ENCODE measurements at regions not wholly inside any gene's neighbourhood (a gene's known extent, or its start where the extent isn't known, plus 50 kb on each side); places are given as distances from the start of the nearest gene placed in this dataset.
"Not testable (repeated sequence)": the region's sequence is repeated elsewhere in the genome, so short reads cannot be mapped to it uniquely, and the experiment has no call there.

DNA sequence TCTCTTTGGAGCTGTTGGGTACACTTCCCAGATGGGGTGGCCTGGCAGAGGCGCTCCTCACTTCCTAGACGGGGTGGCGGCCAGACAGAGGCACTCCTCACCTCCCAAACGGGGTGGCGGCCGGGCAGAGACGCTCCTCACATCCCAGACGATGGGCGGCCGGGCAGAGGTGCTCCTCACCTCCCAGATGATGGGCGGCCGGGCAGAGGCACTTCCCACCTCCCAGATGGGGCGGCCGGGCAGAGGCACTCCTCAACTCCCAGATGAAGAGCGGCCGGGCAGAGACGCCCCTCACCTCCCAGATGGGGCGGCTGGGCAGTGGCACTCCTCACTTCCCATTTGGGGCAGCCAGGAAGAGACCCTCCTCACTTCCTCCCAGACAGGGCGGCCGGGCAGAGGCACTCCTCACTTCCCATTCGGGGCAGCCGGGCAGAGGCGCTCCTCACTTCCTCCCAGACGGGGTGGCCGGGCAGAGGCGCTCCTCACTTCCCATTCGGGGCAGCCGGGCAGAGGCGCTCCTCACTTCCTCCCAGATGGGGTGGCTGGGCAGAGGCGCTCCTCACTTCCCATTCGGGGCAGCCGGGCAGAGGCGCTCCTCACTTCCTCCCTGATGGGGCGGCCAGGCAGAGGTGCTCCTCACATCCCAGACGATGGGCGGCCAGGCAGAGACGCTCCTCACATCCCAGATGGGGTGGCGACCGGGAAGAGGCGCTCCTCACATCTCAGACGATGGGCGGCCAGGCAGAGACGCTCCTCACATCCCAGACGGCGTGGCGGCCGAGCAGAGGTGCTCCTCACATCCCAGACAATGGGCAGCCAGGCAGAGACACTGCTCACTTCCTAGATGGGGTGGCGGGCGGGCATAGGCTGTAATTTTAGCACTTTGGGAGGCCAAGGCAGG lies 105.3 kb downstream of the ERMARD start:
- ATAC-seq, result not testable (repeated sequence)

DNA sequence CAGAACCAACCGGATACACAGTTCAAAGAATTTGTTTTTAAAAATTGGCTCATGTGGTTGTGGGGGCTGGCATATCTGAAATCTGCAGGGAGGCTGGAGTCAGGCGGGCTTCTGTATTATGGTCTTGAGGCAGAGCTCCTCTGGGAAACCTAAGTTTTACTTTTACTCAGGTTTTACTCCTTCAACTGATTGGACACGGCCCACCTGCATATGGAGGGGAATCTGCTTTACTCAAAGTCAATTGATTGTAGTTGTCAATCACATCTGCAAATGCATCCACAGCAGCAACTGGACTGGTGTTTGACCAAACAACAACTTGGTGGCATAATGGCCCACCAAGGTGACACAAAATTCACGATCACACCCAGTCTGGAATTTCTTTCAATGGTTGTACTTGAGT lies 103.4 kb downstream of the ERMARD start:
- no peak for ATAC-seq

DNA sequence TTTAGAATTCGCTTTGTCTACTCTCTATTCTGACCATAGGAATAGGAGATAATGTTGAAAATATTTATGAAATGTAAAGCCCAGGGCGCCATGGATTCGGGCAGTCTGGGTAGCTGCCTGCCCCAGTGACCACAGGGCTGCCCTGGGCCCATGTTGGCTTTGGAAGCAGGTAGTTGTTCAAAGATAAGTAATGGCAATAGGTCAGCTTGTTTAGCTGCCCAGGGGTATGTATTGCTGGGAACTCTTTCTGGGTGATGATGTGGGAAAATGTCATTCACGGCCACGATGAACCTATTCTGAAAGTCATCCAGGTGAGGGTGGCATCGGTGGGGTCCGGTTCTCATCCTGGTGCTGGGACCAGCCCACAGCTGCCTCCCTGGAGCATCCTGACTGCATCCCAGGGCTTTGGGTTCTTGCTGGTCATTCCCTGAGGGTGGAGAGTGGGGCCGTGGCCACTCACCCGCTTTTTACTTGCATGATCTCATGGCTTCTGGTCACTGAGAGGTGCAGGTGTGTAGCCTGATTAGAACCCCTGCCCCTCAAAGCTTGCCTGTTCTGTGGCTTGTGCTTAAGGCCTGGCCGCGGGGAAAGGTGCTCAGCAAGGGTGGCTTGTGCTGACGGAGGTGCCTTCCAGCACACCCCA lies 102.8 kb downstream of the ERMARD start:
- ATAC-seq, result no peak

DNA sequence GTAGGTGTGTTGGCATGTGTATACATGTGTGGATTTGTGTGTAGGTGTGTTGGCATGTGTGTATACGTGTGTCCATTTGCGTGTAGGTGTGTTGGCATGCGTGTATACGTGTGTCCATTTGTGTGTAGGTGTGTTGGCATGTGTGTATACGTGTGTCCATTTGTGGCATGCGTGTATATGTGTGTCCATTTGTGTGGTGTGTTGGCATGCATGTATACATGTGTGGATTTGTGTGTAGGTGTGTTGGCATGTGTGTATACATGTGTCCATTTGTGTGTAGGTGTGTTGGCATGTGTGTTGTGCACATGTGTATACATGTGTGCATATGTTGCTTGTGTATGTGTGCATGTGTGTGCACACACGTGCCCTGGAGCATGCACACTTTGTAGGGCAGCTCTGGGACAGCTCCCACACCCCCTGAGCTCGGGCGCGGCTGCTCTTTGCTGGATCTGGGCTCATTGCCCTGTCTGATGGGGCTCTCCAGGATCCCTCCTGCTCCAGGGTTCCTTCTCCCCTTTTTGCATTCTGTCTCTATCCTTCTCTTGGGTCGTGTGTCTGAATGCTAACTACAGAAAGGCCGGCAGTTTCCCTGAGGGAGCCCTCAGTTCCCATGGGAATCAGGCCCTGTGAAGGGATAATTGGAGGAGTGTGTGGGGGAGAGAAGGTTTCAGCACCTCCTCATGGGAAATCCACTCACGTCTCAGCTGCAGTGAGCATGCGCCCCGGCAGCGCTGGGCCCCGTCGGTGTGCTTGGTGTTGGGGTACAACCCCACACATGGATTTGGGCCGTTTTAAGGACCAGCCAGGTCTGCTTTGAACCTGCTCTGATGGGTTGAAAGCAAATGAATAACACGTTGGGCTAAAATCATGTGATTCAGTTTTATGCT lies 102.0 kb downstream of the ERMARD start:
- ATAC-seq, result no peak

DNA sequence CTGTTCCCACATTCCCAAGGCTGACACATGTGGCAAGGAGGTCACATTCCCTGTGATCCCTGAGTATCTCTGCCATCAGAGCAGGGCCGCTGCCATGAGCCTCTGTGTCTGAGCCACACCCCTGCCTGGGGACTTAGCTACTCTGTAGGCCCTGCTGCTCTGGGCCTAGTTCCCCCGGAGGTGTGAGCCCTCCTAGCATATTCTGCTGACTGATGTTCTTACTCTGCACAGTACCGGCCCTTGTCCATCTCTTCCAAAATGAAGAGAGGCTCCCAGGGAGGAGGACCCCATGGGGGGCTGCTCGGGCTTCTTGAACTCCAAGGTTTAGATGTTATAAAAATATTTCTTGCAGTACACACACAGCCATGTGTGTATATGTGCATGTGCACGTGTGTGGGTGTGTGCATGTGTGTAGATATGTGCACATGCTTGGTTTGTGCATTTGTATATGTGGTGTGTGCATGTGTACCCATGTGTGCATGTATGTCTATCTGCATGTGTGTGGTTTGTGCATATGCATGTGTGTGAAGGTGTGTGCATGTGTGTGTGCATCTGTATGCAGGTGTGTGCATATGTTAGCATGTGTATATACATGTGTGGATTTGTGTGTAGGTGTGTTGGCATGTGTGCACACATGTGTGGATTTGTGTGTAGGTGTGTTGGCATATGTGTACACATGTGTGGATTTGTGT lies 101.2 kb downstream of the ERMARD start:
- ATAC-seq, result peak; percentile 34

DNA sequence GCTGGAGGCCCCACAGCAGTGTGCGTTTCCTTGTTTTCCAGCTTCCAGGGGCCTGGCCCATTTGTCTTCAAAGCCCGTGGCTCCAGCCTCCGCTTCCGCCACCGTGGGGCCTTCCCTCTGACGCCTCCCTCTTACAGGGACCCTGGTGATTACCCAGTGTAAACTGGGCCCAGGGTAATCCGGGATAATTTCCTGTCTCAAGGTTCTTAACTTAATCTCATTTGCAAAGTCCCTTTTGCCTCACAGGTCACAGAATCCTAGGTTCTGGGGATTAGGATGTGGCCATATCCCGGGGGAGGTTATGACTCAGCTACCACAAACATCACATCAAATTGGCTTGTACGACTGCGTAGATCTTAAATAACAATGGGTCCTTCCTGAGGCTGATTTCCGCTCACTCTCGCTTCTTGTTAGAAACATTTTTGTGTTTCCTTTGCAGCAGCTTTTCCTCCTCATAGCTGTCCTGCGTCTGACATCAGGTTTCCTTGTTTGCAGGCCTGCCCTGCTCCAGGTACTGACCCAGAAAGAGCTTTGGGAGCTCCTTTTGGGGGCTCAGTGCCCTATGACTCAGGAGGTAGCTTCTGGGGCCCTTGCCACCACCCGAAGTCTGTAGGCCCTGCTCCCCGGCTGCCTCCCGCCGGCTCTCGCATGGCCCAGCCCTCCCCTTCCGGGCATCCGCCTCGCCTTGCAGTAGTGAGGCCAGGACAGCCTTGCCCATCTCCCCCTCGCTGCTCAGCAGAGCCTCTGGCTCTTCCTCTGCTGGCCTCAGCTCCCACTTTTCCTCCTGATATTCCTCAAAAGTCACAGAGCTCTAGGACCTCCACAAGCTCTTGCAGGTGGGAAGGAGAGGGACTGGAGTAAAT lies 100.5 kb downstream of the ERMARD start:
- peak; percentile 68 for ATAC-seq

DNA sequence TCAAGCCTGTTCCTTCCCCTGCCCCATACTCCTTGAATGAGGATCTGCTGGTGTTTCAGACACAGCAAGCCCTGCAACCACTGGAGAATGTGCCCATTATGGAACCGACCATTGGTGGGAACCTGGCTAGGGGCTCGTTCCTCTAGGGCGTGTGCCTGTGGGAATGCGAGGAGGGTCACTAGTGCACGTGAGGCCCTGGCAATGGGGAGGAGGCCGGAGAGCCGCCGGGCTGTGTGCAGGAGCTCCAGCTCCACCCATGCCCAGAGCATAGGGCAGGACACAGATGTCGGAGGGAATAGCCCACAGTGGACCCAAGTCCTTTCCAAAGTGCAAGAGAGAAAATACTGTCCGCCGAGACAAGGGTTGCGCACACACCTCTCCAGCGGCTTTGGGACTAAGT lies 99.3 kb downstream of the ERMARD start:
- no peak for ATAC-seq

DNA sequence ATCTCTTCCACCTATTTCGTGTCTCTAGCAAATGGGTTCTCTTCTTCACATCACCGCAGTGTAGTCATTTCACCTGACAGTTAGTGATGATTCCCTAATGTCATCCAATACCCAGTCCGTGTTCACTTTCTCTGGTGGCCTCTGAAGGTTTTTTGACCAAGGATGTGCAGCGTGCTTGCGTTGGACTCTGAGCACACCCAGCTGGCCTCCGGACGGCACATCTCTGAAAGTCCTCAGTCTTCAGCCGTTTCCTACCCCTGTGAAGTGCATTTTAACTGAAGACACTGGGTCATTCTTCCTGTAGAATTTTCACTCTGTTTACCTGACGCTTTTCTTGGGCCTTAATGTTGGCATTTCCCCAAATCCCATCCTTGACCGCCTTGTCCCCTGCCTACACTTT lies 98.7 kb downstream of the ERMARD start:
- no peak for ATAC-seq

DNA sequence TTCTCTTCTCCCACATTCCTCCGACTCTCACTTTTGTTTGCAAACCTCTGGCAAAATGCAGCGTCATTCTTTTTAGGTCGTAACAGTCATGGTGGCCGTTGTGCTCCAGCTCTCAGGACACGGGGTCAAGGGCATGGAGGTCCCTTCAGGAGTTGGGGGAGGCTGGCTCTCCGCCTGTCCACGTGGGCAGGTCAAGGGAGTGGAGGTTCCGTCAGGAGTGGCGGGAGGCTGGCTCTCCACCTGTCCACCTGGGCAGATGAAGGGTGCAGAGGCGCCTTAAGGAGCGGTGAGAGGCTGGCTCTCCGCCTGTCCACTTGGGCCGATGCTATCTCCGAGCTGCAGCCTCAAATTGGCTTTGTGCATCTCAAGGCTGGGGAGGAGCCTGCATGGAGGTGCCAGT lies 98.0 kb downstream of the ERMARD start:
- ATAC-seq, result no peak

DNA sequence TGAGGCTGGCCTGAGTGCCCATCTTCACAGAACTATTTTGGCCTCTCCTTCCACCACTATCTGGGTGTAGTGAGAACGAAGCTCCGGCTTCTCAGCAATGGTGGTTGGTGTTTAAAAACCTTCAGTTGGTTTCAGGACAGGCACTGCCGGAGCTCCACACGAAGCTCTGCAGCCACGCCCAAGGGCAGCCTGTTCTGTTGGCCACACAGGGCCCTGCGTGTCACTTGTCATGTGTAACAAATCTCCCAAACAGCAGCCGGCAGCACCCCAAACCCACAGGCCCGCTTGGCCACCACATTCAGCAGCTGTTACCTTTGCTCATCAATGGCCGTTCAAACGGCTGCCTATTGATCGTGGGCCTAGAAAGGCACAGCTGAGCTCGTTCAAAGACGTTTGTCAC lies 97.5 kb downstream of the ERMARD start:
- no peak for ATAC-seq

DNA sequence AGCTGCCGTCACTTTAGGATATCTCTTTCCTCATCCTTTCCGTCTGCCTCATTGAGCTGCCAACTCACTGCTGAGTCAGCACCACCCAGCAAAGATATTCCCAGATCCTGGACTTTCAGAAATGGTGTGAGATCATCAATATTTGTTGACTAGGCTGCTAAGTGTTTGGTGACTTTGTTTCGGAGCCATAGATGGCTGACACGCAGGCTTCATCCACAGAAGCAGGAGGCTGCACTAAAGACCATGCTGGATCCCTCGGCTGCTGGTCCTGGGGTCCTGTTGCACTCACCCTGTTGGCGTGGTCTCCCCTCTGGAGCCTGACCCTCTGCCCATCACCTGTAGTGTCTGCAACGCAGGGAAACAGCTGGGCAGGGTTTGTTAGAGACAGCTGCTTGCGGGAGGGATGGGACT lies 96.5 kb downstream of the ERMARD start:
- ATAC-seq, result no peak

DNA sequence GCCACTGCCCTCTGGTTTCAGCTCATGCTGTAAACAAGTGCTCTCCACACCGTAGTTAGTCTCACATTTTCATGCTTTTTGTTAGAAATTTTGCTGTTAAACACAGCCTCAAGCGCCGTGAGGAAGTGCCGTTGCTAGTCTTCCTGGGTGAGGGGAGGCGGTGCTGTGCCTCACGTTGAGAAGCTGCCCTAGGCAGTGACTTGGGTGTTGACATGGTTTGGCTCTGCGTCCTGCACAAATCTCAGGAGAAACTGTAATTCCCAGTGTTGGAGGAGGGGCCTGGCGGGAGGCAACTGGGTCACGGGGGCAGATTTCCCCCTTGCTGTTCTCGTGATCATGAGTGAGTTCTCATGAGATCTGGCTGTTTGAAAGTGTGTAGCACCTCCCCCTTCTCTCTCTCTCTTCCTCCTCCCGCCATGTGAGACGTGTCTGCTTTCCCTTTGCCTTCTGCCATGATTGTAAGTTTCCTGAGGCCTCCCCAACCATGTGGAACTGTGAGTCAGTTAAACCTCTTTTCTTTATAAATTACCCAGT lies 95.8 kb downstream of the ERMARD start:
- ATAC-seq, result no peak

DNA sequence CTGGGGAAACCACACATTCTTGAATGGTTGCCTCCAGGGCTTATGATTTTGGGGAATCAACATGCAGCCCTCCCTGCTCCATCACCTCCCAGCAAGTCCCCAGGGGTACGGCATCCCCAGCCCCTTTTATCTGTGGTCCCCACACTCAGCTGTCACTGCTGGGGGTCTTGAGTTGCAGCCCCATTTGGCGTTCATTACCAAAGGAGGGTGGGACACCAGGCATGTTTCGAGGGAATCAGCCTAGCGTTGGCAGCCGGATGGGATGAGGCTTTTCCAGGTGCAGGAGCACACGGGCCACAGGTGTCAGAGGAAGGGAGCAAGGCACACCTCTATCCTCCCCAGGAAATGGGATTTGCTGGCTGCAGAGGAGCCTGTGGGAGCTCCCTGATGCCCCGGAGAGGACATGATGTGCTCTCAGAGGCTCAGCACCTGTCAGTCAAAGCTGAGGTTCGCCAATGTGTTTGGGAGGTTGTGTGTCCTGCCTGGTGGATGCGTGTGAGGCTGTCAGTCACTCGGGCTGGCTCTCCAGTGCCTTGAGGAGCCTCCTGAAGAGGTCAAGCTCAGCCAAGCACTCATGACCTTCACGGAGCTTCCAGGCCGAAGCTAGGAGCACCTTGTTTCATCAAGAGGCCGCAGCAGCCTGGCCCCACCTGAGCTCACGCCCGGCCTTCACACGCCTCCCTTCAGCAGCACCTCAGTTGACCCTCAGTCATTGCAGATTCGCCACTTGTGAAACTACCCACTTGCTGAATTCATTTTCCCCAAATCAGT lies 95.0 kb downstream of the ERMARD start:
- ATAC-seq, result no peak

DNA sequence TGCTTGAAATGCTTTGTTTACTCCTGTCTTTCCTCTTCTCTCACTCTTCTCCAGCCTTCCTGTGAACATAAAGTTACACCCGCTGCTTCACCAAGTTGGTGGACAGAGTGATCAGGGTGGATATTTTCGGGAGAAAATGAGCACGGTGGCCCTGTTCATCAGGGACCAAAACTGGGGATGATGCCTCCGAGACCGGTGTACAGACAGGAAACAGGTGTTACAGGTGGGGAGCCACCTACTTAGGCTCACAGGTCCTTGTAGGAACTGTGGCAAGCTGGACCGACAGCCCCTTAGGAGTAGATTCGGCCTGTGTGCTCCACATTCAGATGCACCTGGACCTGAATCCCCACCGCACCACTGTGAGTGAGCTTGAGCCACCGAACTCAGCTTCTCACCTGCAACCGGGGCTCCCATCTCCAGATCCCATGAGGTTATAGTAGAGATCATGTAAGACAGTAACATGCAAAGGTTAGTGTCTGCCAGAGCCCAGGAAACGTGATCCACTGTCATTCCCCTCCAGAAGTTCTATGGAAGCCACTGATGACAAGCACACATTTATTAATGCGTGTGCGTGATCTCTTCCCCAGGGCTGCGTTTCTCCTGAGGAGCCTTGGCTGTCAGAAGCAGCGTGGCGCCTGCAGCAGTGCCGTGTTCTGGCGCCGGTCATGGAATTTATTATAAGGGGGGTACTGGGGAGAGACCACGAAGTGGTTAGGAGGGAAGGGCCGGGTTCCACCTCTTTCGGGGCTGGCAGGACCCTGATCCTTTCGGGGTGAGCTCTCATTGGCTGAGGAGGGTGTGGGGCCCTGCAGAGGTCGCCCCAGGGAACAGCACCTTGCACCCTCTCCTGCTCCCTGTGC lies 94.2 kb downstream of the ERMARD start:
- ATAC-seq, result no peak

DNA sequence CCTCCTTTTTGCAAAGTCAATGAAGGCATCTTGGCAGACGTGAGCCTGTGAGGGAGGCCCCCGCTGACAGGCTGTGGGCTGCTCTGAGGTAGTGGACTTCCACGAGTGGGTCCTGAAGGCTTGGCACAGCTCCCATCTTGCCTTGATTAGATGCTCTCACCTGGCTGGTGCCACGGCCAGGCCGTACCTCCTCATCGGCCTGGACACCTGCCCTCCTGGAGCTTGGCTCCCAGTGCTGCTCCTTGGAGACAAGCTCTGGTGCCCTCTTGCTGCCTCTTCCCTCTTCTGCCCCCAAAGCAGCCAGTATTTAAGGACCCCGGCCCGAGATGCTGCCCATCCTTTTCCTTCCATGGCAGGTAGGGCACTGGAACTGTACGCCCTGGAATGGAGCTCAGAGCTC lies 93.5 kb downstream of the ERMARD start:
- ATAC-seq, result no peak

DNA sequence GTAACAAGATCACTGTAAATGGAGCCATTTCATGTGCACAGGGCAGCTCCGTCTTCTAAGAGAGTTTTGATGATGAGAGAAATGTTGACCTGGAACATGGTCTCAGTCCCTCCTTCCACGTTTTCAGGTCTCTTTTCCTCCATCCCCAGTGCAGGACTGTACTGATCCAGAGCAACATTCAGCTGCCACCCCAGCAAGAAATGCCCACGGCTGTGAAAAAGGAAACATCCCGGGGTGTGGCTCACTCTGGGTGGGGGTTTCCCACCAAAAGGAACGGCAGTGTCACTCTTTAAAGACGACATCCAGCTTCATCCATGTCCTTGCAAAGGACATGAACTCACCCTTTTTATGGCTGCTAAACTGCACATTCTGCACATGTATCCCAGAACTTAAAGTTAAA lies 92.6 kb downstream of the ERMARD start:
- ATAC-seq, result no peak

DNA sequence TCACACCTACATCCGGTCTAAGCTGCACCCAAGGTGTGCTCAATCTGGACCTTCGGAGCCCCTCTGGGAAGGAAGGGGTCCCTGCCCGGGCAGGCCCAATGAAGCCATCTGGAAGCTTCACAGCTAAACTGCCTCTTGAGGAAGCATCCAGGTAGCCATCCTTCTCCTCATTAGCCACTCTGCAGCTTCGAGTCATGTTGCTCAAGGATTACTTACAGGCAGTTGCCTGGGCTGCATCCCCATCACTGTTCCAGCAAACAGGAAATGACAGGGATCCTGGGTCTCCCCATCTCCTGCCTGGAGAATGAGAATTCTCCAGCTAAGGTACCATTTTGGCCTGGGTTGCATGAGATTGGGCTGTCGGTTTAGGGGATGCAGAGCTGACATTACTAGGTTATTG lies 91.7 kb downstream of the ERMARD start:
- no peak for ATAC-seq

DNA sequence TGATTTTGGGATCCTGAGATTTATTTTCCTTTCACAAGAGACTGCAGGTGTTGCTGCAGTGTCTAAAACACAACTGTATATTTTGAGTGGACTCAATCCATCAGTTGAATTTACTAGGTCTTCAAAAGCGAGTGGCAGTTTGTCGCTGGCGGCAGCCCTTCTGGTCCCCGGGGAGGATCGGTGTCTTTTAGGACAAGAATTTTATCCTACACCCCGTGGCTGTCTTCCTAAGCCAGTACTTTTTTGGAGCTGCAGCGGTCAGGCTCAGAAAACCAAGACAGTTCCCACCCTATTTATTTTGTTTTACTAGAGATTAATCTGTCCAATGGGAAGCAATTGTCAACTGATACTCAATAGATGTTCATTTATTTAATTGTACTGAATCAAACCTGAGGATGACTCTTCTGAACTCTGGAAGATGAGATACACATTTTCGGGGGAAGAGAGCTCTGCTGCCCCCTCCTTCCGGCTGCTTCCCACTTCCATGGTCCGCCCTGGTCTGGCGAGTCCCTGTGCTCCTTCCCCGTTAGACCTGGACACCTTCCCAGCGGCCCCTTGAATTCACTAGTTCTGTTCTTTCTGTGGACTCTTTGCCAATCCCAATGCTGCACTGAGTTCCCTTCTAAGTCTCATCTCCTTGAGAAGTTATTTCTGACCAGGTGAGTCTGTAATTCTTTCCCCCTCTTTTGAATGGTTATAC lies 90.6 kb downstream of the ERMARD start:
- no peak for ATAC-seq

DNA sequence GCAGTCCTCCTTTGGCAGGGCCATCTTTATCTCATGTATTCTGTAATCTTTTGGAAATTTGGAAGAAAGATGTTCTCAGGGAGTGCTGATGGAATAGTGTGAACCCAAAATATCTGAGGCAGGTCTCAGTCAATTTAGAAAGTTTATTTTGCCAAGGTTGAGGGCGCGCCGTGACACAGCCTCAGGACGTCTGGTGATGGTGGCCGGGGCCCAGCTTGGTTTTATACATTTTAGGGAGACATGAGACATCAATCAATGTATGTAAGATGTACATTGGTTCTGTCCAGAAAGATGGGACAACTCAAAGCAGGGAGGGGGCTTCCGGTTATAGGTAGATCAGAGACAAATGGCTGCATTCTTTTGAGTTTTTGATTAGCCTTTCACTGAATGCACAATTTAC lies 89.8 kb downstream of the ERMARD start:
- no peak for ATAC-seq

All from esophagus mucosa (tissue), 1 donor.